GM23338 (cell line): ENCODE measurements at regions not wholly inside any gene's neighbourhood (a gene's known extent, or its start where the extent isn't known, plus 50 kb on each side); places are given as distances from the start of the nearest gene placed in this dataset.

Source experiments
- ATAC-seq: fragments of 200-7000 bp; cut with Tn5 transposase; 3 replicates; pipeline ENCODE4 v1.9.1; 2020
- DNase-seq: peaks from one replicate; pipeline ENCODE4 v3.0.0-alpha.2; 2015; ENCODE audit warnings: low spot score
- H2AFZ ChIP-seq: fragments of 200-600 bp; sonication (generic); 2 replicates; pipeline ENCODE4 v1.8.0; 2016; ENCODE audit warnings: antibody characterized with exemption, mild to moderate bottlenecking, moderate library complexity
- H3F3A ChIP-seq: fragments of 200-600 bp; sonication (generic); replicated peaks from 2 replicates; pipeline ENCODE4 v1.8.0; 2017; ENCODE audit warnings: antibody characterized with exemption, mixed run types, low read depth
- H3K27ac ChIP-seq: fragments of 200-600 bp; sonication (generic); 2 replicates; pipeline ENCODE4 v1.6.1; 2016; ENCODE audit warnings: low read depth
- H3K27me3 ChIP-seq: fragments of 200-600 bp; sonication (generic); 2 replicates; pipeline ENCODE4 v1.8.0; 2016; ENCODE audit warnings: mild to moderate bottlenecking, mixed run types, moderate library complexity; ENCODE audit not compliant: insufficient read depth
- H3K36me3 ChIP-seq: fragments of 200-600 bp; sonication (generic); 2 replicates; pipeline ENCODE4 v1.8.0; 2016; ENCODE audit warnings: mild to moderate bottlenecking; ENCODE audit not compliant: insufficient read depth
- H3K4me1 ChIP-seq: fragments of 200-600 bp; sonication (generic); 2 replicates; pipeline ENCODE4 v1.8.0; 2016; ENCODE audit warnings: mild to moderate bottlenecking, moderate library complexity; ENCODE audit not compliant: insufficient read depth
- H3K4me2 ChIP-seq: fragments of 200-600 bp; sonication (generic); 2 replicates; pipeline ENCODE4 v1.7.1; 2017; ENCODE audit warnings: mixed run types
- H3K4me3 ChIP-seq: fragments of 200-600 bp; sonication (generic); 2 replicates; pipeline ENCODE4 v1.6.1; 2016; ENCODE audit warnings: mixed run types
- H3K79me2 ChIP-seq: fragments of 200-600 bp; sonication (generic); replicated peaks from 2 replicates; pipeline ENCODE4 v1.8.0; 2017; ENCODE audit warnings: mild to moderate bottlenecking; ENCODE audit not compliant: insufficient read depth
- H3K9me2 ChIP-seq: fragments of 200-600 bp; sonication (generic); 2 replicates; pipeline ENCODE4 v1.8.0; 2017; ENCODE audit not compliant: insufficient read depth
- H4K20me1 ChIP-seq: fragments of 200-600 bp; sonication (generic); replicated peaks from 2 replicates; pipeline ENCODE4 v1.8.0; 2017; ENCODE audit warnings: mild to moderate bottlenecking; ENCODE audit not compliant: insufficient read depth
- H3K27ac Mint-ChIP-seq: 2 replicates; pipeline ENCODE4 v1.8.0; 2020; ENCODE audit warnings: inconsistent platforms, mild to moderate bottlenecking, moderate library complexity, mixed read lengths
- H3K27me3 Mint-ChIP-seq: 3 replicates; pipeline ENCODE4 v1.8.0; 2022; ENCODE audit warnings: low read depth, mild to moderate bottlenecking, moderate library complexity, mixed read lengths, inconsistent platforms; ENCODE audit not compliant: insufficient read depth, poor library complexity
- H3K36me3 Mint-ChIP-seq: 3 replicates; pipeline ENCODE4 v1.8.0; 2021; ENCODE audit warnings: low read depth, mild to moderate bottlenecking, inconsistent platforms, moderate library complexity, mixed read lengths
- H3K4me1 Mint-ChIP-seq: 3 replicates; pipeline ENCODE4 v1.8.0; 2020; ENCODE audit warnings: mild to moderate bottlenecking, inconsistent platforms, mixed read lengths
- H3K4me3 Mint-ChIP-seq: 3 replicates; pipeline ENCODE4 v1.8.0; 2021; ENCODE audit warnings: moderate library complexity, mild to moderate bottlenecking, inconsistent platforms, mixed read lengths
- H3K9me3 Mint-ChIP-seq: 3 replicates; pipeline ENCODE4 v1.8.0; 2020; ENCODE audit warnings: moderate library complexity, mild to moderate bottlenecking, inconsistent platforms, mixed read lengths
- CTCF ChIP-seq, 2 experiments: fragments of 200-600 bp in 1 of 2; sonication (generic) in 1 of 2; conservative IDR thresholded peaks; 2 replicates each; pipeline versions ENCODE4 v1.5.1 to v1.6.1; 2016 to 2017; ENCODE audit warnings: antibody characterized with exemption in 2 of 2, low read depth in 2 of 2, mild to moderate bottlenecking in 2 of 2, moderate library complexity in 1 of 2
- ETS1 ChIP-seq: IDR thresholded peaks from 2 replicates; pipeline ENCODE4 v1.6.1; 2016; ENCODE audit warnings: antibody characterized with exemption
- EZH2 ChIP-seq: fragments of 200-600 bp; sonication (generic); IDR thresholded peaks from one replicate; pipeline ENCODE4 v1.8.0; 2017; ENCODE audit warnings: antibody characterized with exemption, mild to moderate bottlenecking, low read depth; ENCODE audit not compliant: unreplicated experiment
- EZH2phosphoT487 ChIP-seq: fragments of 200-600 bp; sonication (generic); IDR thresholded peaks from one replicate; pipeline ENCODE4 v1.8.1; 2018; ENCODE audit warnings: antibody characterized with exemption; ENCODE audit not compliant: unreplicated experiment
- NANOG ChIP-seq: IDR thresholded peaks from 2 replicates; pipeline ENCODE4 v1.6.1; 2016; ENCODE audit warnings: antibody characterized with exemption, borderline replicate concordance
- REST ChIP-seq: IDR thresholded peaks from one replicate; pipeline ENCODE4 v1.6.1; 2018; ENCODE audit warnings: antibody characterized with exemption; ENCODE audit not compliant: unreplicated experiment
- ZNF331 ChIP-seq: fragments of 250-450 bp; sonication (Bioruptor Pico); IDR thresholded peaks from 2 replicates; pipeline ENCODE4 v1.5.0; 2020; ENCODE audit warnings: low read depth, mild to moderate bottlenecking, moderate library complexity
- ZNF462 ChIP-seq: fragments of 250-450 bp; sonication (Bioruptor Pico); IDR thresholded peaks from 2 replicates; pipeline ENCODE4 v1.5.0; 2020; ENCODE audit warnings: mild to moderate bottlenecking, moderate library complexity

GRCh38 chr4:126603825-126604224 lies 1028.9 kb upstream of the INTU start (continued):
- no peak for TF ChIP-seq EZH2phosphoT487
- TF ChIP-seq ETS1 = no peak
- no peak for TF ChIP-seq REST
- no peak for TF ChIP-seq CTCF (conservative IDR thresholded peaks at IDR 0.05; ENCODE audit: low read depth in 2 of 2)
- TF ChIP-seq EZH2 = no peak
- no peak for TF ChIP-seq ZNF331

- Histone ChIP-seq H3K27ac (no peak overlapping the region), H3K9me2 (no peaks in the 10 kb centered on the region), H3K36me3 (no peaks in the 10 kb centered on the region), H3F3A (no peaks in the 10 kb centered on the region), H3K4me1 (peaks cover 11% of the 10 kb centered on the region), H4K20me1 (no peaks in the 10 kb centered on the region), H3K79me2 (no peaks in the 10 kb centered on the region), H3K4me3 (no peak overlapping the region), H3K4me2 (no peak overlapping the region), H3K27me3 (no peaks in the 10 kb centered on the region), H2AFZ (no peak overlapping the region)
- H3K27me3 Mint-ChIP-seq = peaks cover 3% of the 10 kb centered on the region
- no peak overlapping the region for H3K4me3 Mint-ChIP-seq
- peaks cover 9% of the 10 kb centered on the region; the same call in 2 of the 3 replicates for H3K4me1 Mint-ChIP-seq
- TF ChIP-seq ZNF462 (no peak), NANOG (no peak), CTCF (conservative IDR thresholded peaks at IDR 0.05; ENCODE audit: low read depth in 2 of 2) (peak; percentile 77 to 87), EZH2 (no peak)
- no peak overlapping the region for H3K27ac Mint-ChIP-seq
- H3K9me3 Mint-ChIP-seq = no peaks in the 10 kb centered on the region
- H3K36me3 Mint-ChIP-seq = no peaks in the 10 kb centered on the region
- DNase-seq (peak; percentile 57), ATAC-seq (peak; percentile 60)
Measured at GRCh38 chr4:126604268-126604867, 1028.4 kb upstream of the INTU start.
